Suprapubic skin (tissue), 3 donors: ENCODE measurements at regions not wholly inside any gene's neighbourhood (a gene's known extent, or its start where the extent isn't known, plus 50 kb on each side); places are given as distances from the start of the nearest gene placed in this dataset.

Source experiments
- CTCF ChIP-seq, 2 donors: fragments of 200-600 bp in 1 of 2; fragments of 450-650 bp in 1 of 2; sonication (generic) in 1 of 2; IDR thresholded peaks; one replicate each; pipeline ENCODE4 v1.5.1; 2016 to 2019; ENCODE audit warnings: antibody characterized with exemption in 2 of 2, mild to moderate bottlenecking in 1 of 2, moderate library complexity in 1 of 2
- POLR2A ChIP-seq, 2 donors: fragments of 450-650 bp; IDR thresholded peaks; one replicate each; pipeline ENCODE4 v1.6.1; 2017; ENCODE audit warnings: antibody characterized with exemption in 2 of 2, mild to moderate bottlenecking in 2 of 2, moderate library complexity in 2 of 2

DNA sequence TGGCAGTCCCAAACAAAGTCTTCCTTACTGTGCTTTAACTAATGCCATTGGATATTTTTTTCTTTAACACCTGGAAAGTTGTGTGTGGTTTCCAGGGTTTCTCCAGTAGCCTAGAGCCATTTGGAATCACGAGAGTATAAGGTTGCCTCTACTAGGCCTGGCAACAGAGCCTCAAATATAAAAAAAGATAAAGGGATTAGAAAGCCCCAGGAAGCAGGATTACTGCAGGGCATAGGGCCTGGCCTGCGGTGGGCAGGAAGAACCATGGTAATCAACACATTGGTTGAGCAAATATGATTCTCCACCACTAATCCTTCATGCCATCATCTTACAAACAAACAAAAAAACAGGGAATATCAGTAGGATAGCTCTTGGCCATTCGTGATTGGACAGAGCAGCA, 177.8 kb upstream of the GGTLC1 start:
- TF ChIP-seq CTCF (IDR thresholded peaks at IDR 0.05): no peak
- no peak for TF ChIP-seq POLR2A (IDR thresholded peaks at IDR 0.05)
